HEK293T (cell line): ENCODE measurements at regions not wholly inside any gene's neighbourhood (a gene's known extent, or its start where the extent isn't known, plus 50 kb on each side); places are given as distances from the start of the nearest gene placed in this dataset.

ENCODE experiments used
- CTCF ChIA-PET: fragments of 350-600 bp; formaldehyde crosslinking; extraction: SDS; loops from one replicate; lab custom pipeline; 2021; ENCODE audit warnings: antibody characterized with exemption, inconsistent platforms; lab: Yijun Ruan, JAX
- POLR2A ChIA-PET: fragments of 350-600 bp; formaldehyde crosslinking; extraction: SDS; loops from one replicate; lab custom pipeline; 2020; ENCODE audit warnings: antibody characterized with exemption, inconsistent platforms; lab: Yijun Ruan, JAX
- DNase-seq: peaks from one replicate; pipeline ENCODE4 v3.0.0; 2012; ENCODE audit warnings: mixed read lengths; ENCODE audit errors: extremely low spot score
- ARNT ChIP-seq: fragments of 450-650 bp; IDR thresholded peaks from 2 replicates; pipeline ENCODE4 v1.6.1; 2017; ENCODE audit warnings: mild to moderate bottlenecking
- BHLHE40 ChIP-seq: fragments of 450-650 bp; IDR thresholded peaks from 2 replicates; pipeline ENCODE4 v1.6.1; 2016; ENCODE audit warnings: mild to moderate bottlenecking, moderate library complexity, borderline replicate concordance
- CTBP1 ChIP-seq: fragments of 450-650 bp; IDR thresholded peaks from 2 replicates; pipeline ENCODE4 v1.6.1; 2016; ENCODE audit warnings: borderline replicate concordance
- ELF4 ChIP-seq: fragments of 450-650 bp; IDR thresholded peaks from 2 replicates; pipeline ENCODE4 v1.6.1; 2017; ENCODE audit warnings: antibody characterized with exemption
- FOXA1 ChIP-seq: fragments of 450-650 bp; IDR thresholded peaks from 2 replicates; pipeline ENCODE4 v1.6.1; 2016; ENCODE audit warnings: mild to moderate bottlenecking
- FOXK2 ChIP-seq: fragments of 450-650 bp; IDR thresholded peaks from 2 replicates; pipeline ENCODE4 v1.6.1; 2016; ENCODE audit warnings: mild to moderate bottlenecking
- FOXM1 ChIP-seq: fragments of 450-650 bp; IDR thresholded peaks from 2 replicates; pipeline ENCODE4 v1.6.1; 2017; ENCODE audit warnings: mild to moderate bottlenecking, borderline replicate concordance
- HDGF ChIP-seq: fragments of 450-650 bp; IDR thresholded peaks from 2 replicates; pipeline ENCODE4 v1.6.1; 2017; ENCODE audit warnings: antibody characterized with exemption, borderline replicate concordance
- L3MBTL2 ChIP-seq: fragments of 450-650 bp; conservative IDR thresholded peaks from 2 replicates; pipeline ENCODE4 v1.6.1; 2016; ENCODE audit warnings: mild to moderate bottlenecking
- LEF1 ChIP-seq: fragments of 450-650 bp; IDR thresholded peaks from 2 replicates; pipeline ENCODE4 v1.6.1; 2017; ENCODE audit warnings: mild to moderate bottlenecking, borderline replicate concordance
- NFRKB ChIP-seq: fragments of 450-650 bp; IDR thresholded peaks from 2 replicates; pipeline ENCODE4 v1.6.1; 2016; ENCODE audit warnings: mild to moderate bottlenecking, moderate library complexity
- SP1 ChIP-seq: fragments of 450-650 bp; IDR thresholded peaks from 2 replicates; pipeline ENCODE4 v1.6.1; 2017
- SUZ12 ChIP-seq: fragments of 450-650 bp; IDR thresholded peaks from 2 replicates; pipeline ENCODE4 v1.6.1; 2016; ENCODE audit warnings: mild to moderate bottlenecking
- TARDBP ChIP-seq: fragments of 450-650 bp; IDR thresholded peaks from 2 replicates; pipeline ENCODE4 v1.6.1; 2016
- ZNF384 ChIP-seq: fragments of 450-650 bp; IDR thresholded peaks from 2 replicates; pipeline ENCODE4 v1.6.1; 2016
- TF ChIP-seq, protein P1 (sequence below): fragments of 450-650 bp; IDR thresholded peaks from 2 replicates; pipeline ENCODE4 v1.6.1; 2016

DNA sequence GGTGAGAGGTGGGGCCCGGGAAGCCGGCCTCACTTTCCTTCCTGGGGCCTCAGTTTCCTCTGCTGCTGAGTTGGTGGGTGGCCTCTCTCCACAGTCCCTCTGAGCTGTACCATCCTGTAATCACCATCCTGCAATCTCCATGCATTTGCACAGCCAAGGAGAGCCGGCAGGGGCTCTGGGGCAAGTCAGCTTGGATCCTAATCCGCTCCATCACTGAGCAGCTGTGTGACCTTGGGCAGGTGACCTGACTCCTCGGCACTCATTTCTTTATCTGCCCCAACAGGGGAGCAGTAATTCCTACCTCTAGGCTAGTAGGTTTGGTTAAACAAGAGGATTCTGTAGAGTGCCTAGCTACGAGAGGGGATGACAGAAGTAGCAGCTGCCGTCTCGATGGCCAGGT is 88.2 kb upstream of the ZNF618 start:
- ChIA-PET CTCF (no interaction called here), POLR2A (no interaction called here)
- DNase-seq, result no peak
- TF ChIP-seq FOXA1 (no peak), BHLHE40 (no peak), ELF4 (no peak), FOXK2 (no peak), FOXM1 (no peak), TARDBP (no peak), LEF1 (no peak), HDGF (no peak), SUZ12 (no peak), CTBP1 (no peak), ZNF384 (no peak)
- TF ChIP-seq, protein P1, sequence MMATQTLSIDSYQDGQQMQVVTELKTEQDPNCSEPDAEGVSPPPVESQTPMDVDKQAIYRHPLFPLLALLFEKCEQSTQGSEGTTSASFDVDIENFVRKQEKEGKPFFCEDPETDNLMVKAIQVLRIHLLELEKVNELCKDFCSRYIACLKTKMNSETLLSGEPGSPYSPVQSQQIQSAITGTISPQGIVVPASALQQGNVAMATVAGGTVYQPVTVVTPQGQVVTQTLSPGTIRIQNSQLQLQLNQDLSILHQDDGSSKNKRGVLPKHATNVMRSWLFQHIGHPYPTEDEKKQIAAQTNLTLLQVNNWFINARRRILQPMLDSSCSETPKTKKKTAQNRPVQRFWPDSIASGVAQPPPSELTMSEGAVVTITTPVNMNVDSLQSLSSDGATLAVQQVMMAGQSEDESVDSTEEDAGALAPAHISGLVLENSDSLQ, result no peak

DNA sequence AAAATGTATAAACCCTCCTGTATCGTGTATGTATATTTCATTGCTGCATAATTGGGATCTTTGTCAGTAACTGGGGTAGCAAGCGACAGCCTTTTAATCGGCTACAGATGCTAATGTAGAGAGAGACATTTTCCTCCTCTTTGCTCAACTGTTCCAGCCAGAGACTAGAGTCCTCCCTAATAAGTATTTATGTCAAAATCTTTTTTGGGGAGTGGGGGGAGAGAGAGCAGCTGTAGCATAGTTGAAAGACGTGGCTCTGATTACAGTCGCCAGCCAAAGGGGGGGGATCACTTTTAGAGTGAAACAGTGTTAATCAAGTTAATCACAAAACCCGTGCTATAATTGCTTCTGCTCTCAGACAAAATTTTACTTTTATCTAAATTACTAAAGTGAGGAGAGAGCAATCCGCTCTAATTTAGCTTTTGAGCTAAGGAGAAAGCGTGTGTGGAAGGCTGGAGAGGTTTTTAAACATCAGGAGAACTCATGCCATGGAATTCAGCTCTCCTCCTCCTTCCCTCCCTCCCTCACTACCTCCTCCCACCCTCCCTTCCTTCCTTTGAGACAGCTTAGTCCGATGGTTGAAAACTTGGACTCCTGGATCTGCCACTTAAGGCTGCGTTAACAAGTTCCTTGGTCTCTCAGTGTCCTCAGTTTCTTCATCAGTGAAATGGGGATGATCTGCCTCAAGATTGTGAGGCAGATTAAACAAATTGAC is 87.3 kb upstream of the ZNF618 start:
- TF ChIP-seq, protein P1, result no peak
- TF ChIP-seq HDGF (no peak), ZNF384 (no peak), TARDBP (no peak), L3MBTL2 (no peak), SP1 (no peak), FOXA1 (no peak), NFRKB (no peak), ELF4 (no peak), FOXM1 (no peak), FOXK2 (no peak), ARNT (no peak), BHLHE40 (no peak), LEF1 (no peak)
- no peak for DNase-seq
- POLR2A ChIA-PET, result no interaction called here
- CTCF ChIA-PET, result no interaction called here

DNA sequence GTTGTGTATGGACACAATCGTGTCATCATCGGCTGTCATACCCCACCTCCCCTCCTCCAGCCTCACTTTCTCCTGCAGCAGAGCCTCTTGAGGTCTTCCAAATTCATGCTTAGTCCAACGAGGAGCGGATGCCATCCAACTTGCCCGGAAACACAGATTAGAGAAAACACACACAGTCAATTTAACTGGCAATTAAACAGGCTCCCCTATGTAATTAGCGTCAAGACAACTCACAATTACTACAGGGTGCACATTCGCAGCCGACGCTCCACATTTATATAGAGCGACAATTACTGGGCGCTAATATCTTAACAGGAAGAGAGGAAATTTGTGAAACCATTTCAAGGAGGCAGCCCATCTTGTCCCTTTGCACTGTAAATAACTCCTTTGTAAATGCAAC is 86.0 kb upstream of the ZNF618 start:
- TF ChIP-seq HDGF (no peak), FOXM1 (no peak), TARDBP (no peak), LEF1 (no peak)
- ChIA-PET CTCF (no interaction called here), POLR2A (no interaction called here)
- no peak for DNase-seq

DNA sequence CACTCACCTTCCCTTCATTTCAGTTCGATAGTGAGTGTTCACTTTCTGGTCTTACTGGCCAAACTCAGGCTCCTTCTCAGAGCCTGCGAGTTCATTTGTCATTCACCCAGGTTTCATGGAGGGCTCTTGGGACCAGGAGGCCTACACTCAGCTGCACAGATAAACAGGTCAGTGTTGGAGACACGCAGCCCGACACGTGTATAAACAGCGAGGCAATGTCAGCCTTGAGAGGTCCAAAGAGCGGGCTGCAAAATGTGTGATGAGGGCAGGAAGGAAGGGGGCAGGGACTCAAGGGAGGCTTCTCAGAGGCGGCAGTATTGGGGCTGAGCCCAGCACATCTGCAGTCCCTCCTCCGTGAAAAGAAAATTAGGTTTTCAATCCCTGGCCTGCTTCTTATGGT is 82.6 kb upstream of the ZNF618 start:
- DNase-seq, result no peak
- POLR2A ChIA-PET, result no interaction called here
- CTCF ChIA-PET, result no interaction called here
- TF ChIP-seq HDGF (no peak), BHLHE40 (no peak), NFRKB (no peak), FOXK2 (no peak), LEF1 (no peak), FOXA1 (no peak), CTBP1 (no peak), L3MBTL2 (no peak), ARNT (no peak), FOXM1 (no peak), TARDBP (no peak), ZNF384 (no peak)
- TF ChIP-seq, protein P1, result no peak

DNA sequence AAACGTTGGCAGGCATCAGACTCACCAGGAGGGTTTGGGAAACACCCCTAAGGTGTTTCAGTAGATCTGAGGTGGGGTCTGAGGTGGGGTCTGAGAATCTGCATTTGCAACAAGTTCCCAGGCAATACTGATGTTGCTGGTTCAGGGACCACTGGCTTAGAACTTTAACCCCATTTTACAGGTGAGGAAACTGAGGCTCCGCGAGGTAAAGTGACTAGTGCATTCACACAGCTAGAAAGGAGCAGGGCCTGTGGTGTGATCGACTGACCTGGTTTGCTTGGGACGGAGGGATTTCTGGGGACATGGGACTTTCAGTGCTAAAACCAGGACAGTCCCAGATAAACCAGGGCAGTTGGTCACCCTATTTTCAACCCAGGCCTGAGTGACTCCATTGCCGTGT is 81.4 kb upstream of the ZNF618 start:
- ChIA-PET POLR2A (no interaction called here), CTCF (no interaction called here)
- DNase-seq, result no peak
- no peak for TF ChIP-seq BHLHE40
- TF ChIP-seq L3MBTL2, result no peak
- no peak for TF ChIP-seq HDGF
- TF ChIP-seq SP1, result no peak
- TF ChIP-seq SUZ12, result no peak
- no peak for TF ChIP-seq FOXA1
- TF ChIP-seq ELF4, result no peak

DNA sequence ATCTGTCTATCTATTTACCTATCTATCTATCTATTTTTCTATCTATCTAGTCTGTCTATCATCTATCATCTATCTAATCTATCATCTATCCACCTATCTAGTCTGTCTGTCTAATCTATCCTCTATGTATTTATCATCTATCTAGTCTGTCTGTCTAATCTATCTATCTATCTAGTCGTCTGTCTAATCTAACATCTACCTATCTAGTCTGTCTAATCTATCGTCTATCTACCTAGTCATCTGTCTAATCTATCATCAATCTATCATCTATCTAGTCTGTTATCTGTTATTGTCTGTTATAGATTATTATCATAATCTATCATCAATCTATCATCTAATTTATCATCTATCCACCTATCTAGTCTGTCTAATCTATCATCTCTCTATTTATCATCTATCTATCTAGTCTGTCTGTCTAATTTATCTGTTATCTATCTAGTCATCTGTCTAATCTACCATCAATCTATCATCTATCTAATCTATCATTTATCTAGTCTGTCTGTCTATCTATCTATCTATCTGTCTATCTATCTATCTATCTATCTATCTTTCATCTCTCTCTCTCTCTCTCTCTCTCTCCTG is 80.2 kb upstream of the ZNF618 start:
- POLR2A ChIA-PET, result no interaction called here
- no peak for TF ChIP-seq TARDBP
- no peak for TF ChIP-seq ELF4
- TF ChIP-seq BHLHE40, result no peak
- no peak for TF ChIP-seq HDGF
- no peak for TF ChIP-seq CTBP1
- TF ChIP-seq SP1, result no peak
- TF ChIP-seq NFRKB, result no peak
- no peak for TF ChIP-seq LEF1
- TF ChIP-seq SUZ12, result no peak
- CTCF ChIA-PET, result no interaction called here
- no peak for DNase-seq
